Spinal cord (tissue), 9 donors: ENCODE measurements at regions not wholly inside any gene's neighbourhood (a gene's known extent, or its start where the extent isn't known, plus 50 kb on each side); places are given as distances from the start of the nearest gene placed in this dataset.
"Not testable (repeated sequence)": the region's sequence is repeated elsewhere in the genome, so short reads cannot be mapped to it uniquely, and the experiment has no call there.

Experiments used
- DNase-seq, 6 donors: peaks; one replicate each; pipeline versions ENCODE4 v3.0.0 to v3.0.0-alpha.2; 2013 to 2015; ENCODE audit warnings: low spot score in 6 of 6, low read depth in 4 of 6
- H3K27ac ChIP-seq: one replicate; pipeline ENCODE4 v1.5.1; 2013; ENCODE audit warnings: low read depth, low read length, control low read depth
- H3K27me3 ChIP-seq: one replicate; pipeline ENCODE4 v1.6.1; 2013; ENCODE audit warnings: low read length; ENCODE audit not compliant: control insufficient read depth, insufficient read depth
- H3K36me3 ChIP-seq: one replicate; pipeline ENCODE4 v1.6.1; 2013; ENCODE audit warnings: low read length; ENCODE audit not compliant: control insufficient read depth, insufficient read depth
- H3K4me1 ChIP-seq: one replicate; pipeline ENCODE4 v1.6.1; 2013; ENCODE audit warnings: low read length; ENCODE audit not compliant: control insufficient read depth, insufficient read depth
- H3K4me3 ChIP-seq: one replicate; pipeline ENCODE4 v1.5.1; 2013; ENCODE audit warnings: low read depth, low read length, control low read depth
- H3K9me3 ChIP-seq: one replicate; pipeline ENCODE4 v1.6.1; 2013; ENCODE audit warnings: low read length; ENCODE audit not compliant: control insufficient read depth, insufficient read depth
- whole genome bisulfite sequencing: methylation state at CpG from one replicate; pipeline ENCODE4 v1.1.5; 2013; ENCODE audit warnings: missing lambda C conversion rate; ENCODE audit not compliant: insufficient coverage; 5-methylcytosine and 5-hydroxymethylcytosine counted together
- donor health status: healthy.

DNA sequence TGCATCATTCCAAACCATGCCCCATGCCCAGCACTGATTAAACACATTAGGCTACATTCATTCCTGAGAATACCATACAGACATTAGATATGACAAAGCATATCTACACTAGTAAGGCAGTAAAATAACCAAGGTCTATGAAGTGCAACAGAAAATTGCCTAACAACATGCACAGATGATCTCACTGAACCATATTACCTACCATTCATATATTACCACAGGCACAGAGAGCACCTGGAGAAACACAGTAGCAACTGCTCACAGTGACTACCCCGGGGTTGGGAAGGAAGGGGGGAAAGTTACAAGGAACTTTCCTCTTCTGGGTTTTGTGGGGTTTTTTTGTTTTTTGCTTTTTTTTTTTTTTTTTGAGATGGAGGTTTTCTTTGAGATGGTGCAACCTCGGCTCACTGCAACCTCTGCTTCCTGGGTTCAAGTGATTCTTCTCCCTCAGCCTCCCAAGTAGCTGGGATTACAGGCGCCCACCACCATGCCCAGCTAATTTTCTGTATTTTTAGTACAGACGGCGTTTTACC lies 669.6 kb downstream of the UQCRFS1 start:
- H3K9me3 ChIP-seq = no peaks in the 10 kb centered on the region
- H3K36me3 ChIP-seq = no peaks in the 10 kb centered on the region
- no peak for DNase-seq
- H3K4me3 ChIP-seq = no peak overlapping the region
- 83% methylated on average over 4 of the region's 5 CpGs for WGBS
- no peaks in the 10 kb centered on the region for H3K4me1 ChIP-seq
- H3K27ac ChIP-seq = no peak overlapping the region
- H3K27me3 ChIP-seq = no peaks in the 10 kb centered on the region

DNA sequence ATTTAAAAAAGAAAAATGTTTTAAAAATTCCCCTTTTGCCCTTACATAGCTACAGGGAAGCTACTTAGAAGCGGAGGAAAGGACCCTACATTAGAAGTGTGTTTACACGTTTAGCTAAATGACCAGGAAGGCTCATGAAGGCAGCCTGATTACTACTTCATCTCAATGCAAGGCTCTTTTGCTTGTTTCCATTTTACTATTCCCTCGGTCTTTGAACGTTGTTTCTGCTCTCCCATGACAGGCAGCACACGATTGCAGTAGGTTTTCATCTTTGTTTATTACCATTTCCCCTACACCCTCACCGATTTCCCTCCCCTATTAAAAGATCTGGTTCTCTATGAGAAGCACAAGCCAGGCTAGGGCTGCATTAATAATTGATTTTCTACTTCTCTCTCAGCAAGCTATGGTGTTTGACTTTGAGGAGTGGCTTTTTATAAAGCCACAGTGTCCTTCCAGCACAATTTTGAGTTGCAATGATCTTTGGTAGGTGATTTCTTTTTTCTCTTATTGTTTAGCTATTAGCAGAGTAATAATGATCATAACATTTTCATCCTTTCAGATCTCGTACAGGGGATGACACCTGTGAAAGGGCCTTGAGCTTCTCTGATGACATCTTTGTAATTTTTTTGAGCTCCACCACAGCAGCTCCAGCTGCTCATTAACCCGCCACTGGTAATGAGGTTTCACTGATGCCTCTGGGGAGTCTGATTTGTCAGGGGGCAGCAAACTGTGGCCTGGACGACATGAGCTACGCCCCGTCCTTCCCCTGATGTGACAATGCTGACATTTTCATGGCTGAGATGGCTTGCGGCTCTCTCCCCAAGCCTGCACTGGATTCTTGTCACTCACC lies 670.3 kb downstream of the UQCRFS1 start:
- 65% methylated on average over 8 of the region's 12 CpGs for WGBS
- H3K4me1 ChIP-seq = no peaks in the 10 kb centered on the region
- no peak overlapping the region for H3K4me3 ChIP-seq
- H3K9me3 ChIP-seq = no peaks in the 10 kb centered on the region
- no peak overlapping the region for H3K27ac ChIP-seq
- H3K36me3 ChIP-seq = no peaks in the 10 kb centered on the region
- DNase-seq = peak in 1 of 6 donors; percentile 64
- no peaks in the 10 kb centered on the region for H3K27me3 ChIP-seq

DNA sequence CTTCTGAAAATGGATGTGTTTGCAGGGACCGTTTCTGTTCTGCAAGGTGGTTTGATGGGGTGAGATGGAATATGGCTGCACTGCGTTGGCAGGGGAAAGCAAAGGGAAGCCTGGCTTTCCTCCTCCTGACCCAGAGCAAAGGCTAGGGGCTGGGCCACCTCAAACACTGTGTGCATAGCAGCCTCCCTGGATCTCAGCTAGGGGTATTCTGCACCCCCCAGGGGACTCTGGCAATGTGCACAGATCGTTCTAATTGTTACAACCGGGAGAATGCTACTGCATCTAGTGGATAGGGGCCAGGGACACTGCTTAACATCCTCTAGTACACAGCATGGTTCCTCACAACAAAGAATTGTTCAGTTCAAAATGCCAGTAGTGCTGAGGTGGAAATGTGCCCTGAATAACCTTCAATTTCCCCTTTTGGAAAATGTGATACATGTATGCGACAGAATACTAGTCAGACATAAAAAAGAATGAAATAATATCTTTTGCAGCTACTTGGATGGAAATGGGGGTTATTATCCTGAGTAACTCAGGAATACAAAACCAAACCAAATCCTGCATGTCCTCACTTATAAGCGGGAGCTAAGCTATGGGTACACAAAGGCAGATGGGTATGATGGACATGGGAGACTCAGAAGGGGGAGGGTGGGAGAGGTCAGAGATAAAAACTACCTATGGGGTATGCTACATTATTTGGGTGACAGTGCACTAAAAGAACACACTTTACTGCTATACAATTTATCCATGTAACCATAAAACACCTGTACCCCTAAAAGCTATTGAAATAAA lies 671.2 kb downstream of the UQCRFS1 start:
- Histone ChIP-seq H3K36me3 (no peaks in the 10 kb centered on the region), H3K27me3 (no peaks in the 10 kb centered on the region), H3K9me3 (peaks cover 4% of the 10 kb centered on the region), H3K4me1 (no peaks in the 10 kb centered on the region), H3K27ac (no peak overlapping the region), H3K4me3 (no peak overlapping the region)
- 92% methylated on average over 2 of the region's 6 CpGs for WGBS
- no peak for DNase-seq

DNA sequence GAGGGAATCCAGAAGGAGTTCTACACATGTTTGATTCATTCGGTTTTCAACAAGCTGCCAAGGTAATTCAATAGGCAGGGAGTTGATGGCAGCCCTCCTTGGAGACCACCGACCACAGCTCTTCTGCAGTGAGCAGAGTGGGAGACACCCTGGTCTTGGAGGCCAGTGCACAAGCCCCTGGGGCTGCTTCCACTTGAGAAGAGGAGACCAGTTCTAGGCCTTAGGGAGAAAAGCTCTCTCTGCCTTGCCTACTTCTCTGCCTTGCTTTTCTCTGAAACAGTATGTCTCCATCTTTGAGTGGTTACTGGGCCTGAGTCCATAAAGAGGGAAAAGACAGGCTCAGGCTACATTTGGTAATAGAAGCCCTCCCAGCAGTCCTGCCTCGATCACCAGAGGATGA lies 671.9 kb downstream of the UQCRFS1 start:
- Histone ChIP-seq H3K27ac (no peak overlapping the region), H3K36me3 (no peaks in the 10 kb centered on the region), H3K27me3 (no peaks in the 10 kb centered on the region), H3K4me3 (no peak overlapping the region), H3K4me1 (no peaks in the 10 kb centered on the region), H3K9me3 (peaks cover 4% of the 10 kb centered on the region)
- WGBS = 92% methylated on average over 2 of the region's 3 CpGs
- DNase-seq = no peak

DNA sequence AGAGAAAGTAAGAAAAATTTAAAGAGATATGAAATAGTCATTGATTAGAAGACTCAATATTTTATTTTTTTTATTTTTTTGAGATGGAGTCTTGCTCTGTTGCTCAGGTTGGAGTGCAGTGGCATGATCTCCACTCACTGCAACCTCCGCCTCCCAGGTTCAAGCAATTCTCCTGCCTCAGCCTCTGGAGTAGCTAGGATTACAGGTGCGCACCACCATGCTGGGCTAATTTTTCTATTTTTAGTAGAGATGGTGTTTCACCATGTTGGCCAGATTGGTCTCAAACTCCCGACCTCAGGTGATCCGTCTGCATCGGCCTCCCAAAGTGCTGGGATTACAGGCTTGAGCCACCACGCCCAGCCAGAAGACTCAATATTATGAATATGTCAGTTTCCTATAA lies 672.6 kb downstream of the UQCRFS1 start:
- not testable (repeated sequence) for H3K27ac ChIP-seq, H3K4me1 ChIP-seq, H3K27me3 ChIP-seq, H3K4me3 ChIP-seq, H3K9me3 ChIP-seq, DNase-seq, H3K36me3 ChIP-seq
- 100% methylated on average over 1 of the region's 6 CpGs for WGBS

DNA sequence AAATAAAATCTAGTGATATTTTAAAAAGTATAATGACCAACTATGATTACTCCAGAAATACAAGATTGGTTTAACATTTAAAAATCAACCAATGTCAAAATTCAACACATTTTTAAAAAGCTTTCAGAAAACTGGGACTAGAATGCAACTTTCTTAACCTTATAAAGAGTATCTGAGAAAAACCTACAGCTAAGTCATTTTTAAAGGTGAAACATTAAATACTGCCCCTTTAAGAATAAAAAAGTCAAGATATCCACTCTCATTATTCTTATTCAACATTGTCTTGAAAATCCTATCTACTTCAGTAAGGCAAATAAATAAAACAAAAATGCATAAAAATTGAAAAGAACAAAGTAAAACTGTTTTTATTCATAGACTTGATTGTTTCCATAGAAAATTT lies 673.2 kb downstream of the UQCRFS1 start:
- Histone ChIP-seq H3K36me3 (no peaks in the 10 kb centered on the region), H3K27ac (no peak overlapping the region), H3K4me3 (no peak overlapping the region), H3K27me3 (no peaks in the 10 kb centered on the region), H3K9me3 (peaks cover 4% of the 10 kb centered on the region), H3K4me1 (no peaks in the 10 kb centered on the region)
- no peak for DNase-seq

DNA sequence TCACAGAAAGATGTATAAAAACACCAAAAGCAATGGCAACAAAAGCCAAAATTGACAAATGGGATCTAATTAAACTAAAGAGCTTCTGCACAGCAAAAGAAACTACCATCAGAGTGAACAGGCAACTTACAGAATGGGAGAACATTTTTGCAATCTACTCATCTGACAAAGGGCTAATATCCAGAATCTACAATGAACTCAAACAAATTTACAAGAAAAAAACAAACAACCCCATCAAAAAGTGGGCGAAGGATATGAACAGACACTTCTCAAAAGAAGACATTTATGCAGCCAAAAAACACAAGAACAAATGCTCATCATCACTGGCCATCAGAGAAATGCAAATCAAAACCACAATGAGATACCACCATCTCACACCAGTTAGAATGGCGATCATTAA lies 674.4 kb downstream of the UQCRFS1 start:
- not testable (repeated sequence) for H3K27me3 ChIP-seq, H3K4me3 ChIP-seq, DNase-seq, H3K27ac ChIP-seq, H3K4me1 ChIP-seq, H3K36me3 ChIP-seq, H3K9me3 ChIP-seq
- WGBS = no CpG with 5 or more reads among the region's 2 CpGs

DNA sequence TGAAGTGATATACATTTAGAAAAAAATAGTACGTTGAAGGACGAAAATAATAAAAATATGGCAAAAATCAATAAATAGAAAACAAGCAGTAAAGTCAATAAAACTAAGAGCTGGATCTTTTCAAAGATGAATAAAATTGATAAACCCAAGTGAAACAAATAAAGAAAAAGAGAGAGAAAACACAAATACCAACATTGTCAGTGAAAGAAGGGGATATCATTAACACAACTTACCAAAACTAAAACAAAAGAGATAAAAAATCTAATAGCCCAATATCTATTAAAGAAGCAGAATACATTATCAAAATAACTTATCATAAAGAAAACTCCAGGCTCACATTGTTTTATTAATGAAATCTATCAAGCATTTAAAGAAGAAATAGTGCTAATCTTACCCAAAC lies 675.1 kb downstream of the UQCRFS1 start:
- WGBS = no CpG with 5 or more reads among the region's 2 CpGs

DNA sequence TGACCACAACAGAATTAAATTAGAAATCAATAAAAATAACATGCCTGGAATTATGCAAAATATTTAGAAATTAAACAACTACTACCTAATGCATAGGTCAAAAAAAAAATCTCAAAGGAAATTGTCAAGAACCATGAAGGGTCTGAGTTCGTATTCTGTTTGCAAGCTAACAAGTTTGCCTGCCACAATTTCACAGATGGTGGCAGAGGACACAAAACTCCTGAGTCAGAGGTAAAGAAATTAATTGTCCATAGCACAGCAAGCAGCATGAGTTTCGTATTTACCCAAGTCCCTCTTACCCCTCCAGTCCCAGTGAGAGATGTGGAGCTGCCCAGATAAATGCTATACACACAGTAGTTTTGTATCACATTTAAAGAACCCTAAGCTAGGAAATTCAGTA lies 675.9 kb downstream of the UQCRFS1 start:
- Histone ChIP-seq H3K4me3 (no peak overlapping the region), H3K36me3 (no peaks in the 10 kb centered on the region), H3K27ac (no peak overlapping the region), H3K4me1 (no peaks in the 10 kb centered on the region), H3K27me3 (no peaks in the 10 kb centered on the region), H3K9me3 (peaks cover 4% of the 10 kb centered on the region)
- no CpG with 5 or more reads among the region's 2 CpGs for WGBS
- DNase-seq = no peak

More for the DNA sequence above, 675.1 kb downstream of the UQCRFS1 start:
- Histone ChIP-seq H3K27ac (no peak overlapping the region), H3K4me3 (no peak overlapping the region), H3K4me1 (no peaks in the 10 kb centered on the region), H3K27me3 (no peaks in the 10 kb centered on the region), H3K9me3 (peaks cover 4% of the 10 kb centered on the region), H3K36me3 (no peaks in the 10 kb centered on the region)
- no peak for DNase-seq
